AG10803 (cell line): ENCODE measurements at regions not wholly inside any gene's neighbourhood (a gene's known extent, or its start where the extent isn't known, plus 50 kb on each side); places are given as distances from the start of the nearest gene placed in this dataset.

ENCODE experiments used
- DNase-seq: peaks from one replicate; pipeline ENCODE4 v3.0.0; 2010; ENCODE audit warnings: low read depth
- H3K4me3 ChIP-seq: 2 replicates; pipeline ENCODE4 v1.5.1; 2011; ENCODE audit warnings: mild to moderate bottlenecking, low read length, control low read depth
- CTCF ChIP-seq: conservative IDR thresholded peaks from 2 replicates; pipeline ENCODE4 v1.5.1; 2011; ENCODE audit warnings: mild to moderate bottlenecking, low read length, control low read depth, inconsistent platforms

GRCh38 chr2:12795851-12796250 is 79.1 kb downstream of the TRIB2 start:
- no peak overlapping the region for H3K4me3 ChIP-seq
- DNase-seq: peak; percentile 21
- no peak for TF ChIP-seq CTCF

- peak; percentile 36 for DNase-seq
- no peak overlapping the region for H3K4me3 ChIP-seq
- TF ChIP-seq CTCF: no peak
Measured at GRCh38 chr2:12796657-12797056, 79.9 kb downstream of the TRIB2 start.

GRCh38 chr2:12797815-12798214 is 81.1 kb downstream of the TRIB2 start:
- peak; percentile 77 for DNase-seq

GRCh38 chr2:12803607-12804006 is 86.9 kb downstream of the TRIB2 start:
- peak; percentile 64 for DNase-seq
- no peak for TF ChIP-seq CTCF
- H3K4me3 ChIP-seq: no peak overlapping the region

More at GRCh38 chr2:12797815-12798214, 81.1 kb downstream of the TRIB2 start:
- H3K4me3 ChIP-seq: no peak overlapping the region
- no peak for TF ChIP-seq CTCF

GRCh38 chr2:12804091-12804856 is 87.5 kb downstream of the TRIB2 start:
- 0 out of 2 replicates have a peak, but pooled peaks have one; percentile 5 for TF ChIP-seq CTCF
- DNase-seq: no peak
- H3K4me3 ChIP-seq: no peak overlapping the region

- no peak overlapping the region for H3K4me3 ChIP-seq
- no peak for TF ChIP-seq CTCF
- DNase-seq: no peak
Measured at GRCh38 chr2:12805033-12805432, 88.3 kb downstream of the TRIB2 start.

GRCh38 chr2:12806549-12807242 is 90.0 kb downstream of the TRIB2 start:
- no peak overlapping the region for H3K4me3 ChIP-seq
- DNase-seq: no peak
- no peak for TF ChIP-seq CTCF
